ENCODE measurements at regions not wholly inside any gene's neighbourhood (a gene's known extent, or its start where the extent isn't known, plus 50 kb on each side); places are given as distances from the start of the nearest gene placed in this dataset.

- TF ChIP-seq, protein P1, sequence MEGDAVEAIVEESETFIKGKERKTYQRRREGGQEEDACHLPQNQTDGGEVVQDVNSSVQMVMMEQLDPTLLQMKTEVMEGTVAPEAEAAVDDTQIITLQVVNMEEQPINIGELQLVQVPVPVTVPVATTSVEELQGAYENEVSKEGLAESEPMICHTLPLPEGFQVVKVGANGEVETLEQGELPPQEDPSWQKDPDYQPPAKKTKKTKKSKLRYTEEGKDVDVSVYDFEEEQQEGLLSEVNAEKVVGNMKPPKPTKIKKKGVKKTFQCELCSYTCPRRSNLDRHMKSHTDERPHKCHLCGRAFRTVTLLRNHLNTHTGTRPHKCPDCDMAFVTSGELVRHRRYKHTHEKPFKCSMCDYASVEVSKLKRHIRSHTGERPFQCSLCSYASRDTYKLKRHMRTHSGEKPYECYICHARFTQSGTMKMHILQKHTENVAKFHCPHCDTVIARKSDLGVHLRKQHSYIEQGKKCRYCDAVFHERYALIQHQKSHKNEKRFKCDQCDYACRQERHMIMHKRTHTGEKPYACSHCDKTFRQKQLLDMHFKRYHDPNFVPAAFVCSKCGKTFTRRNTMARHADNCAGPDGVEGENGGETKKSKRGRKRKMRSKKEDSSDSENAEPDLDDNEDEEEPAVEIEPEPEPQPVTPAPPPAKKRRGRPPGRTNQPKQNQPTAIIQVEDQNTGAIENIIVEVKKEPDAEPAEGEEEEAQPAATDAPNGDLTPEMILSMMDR (IDR thresholded peaks at IDR 0.05; ENCODE audit: insufficient read depth, low read length, poor library complexity, severe bottlenecking): no peak
- TF ChIP-seq EZH2phosphoT487 (conservative IDR thresholded peaks at IDR 0.05; ENCODE audit: low read length): no peak
Measured at GRCh38 chr2:88396209-88396608, 56.3 kb downstream of the FOXI3 start.

All from SU-DHL-6 (cell line).